HG03095 (cell line): ENCODE measurements at regions not wholly inside any gene's neighbourhood (a gene's known extent, or its start where the extent isn't known, plus 50 kb on each side); places are given as distances from the start of the nearest gene placed in this dataset.

ENCODE experiments used
- ATAC-seq: cut with Tn5 transposase; IDR thresholded peaks from one replicate; pipeline ENCODE4 v1.9.1; 2021; ENCODE audit warnings: moderate library complexity; ENCODE audit not compliant: unreplicated experiment

DNA sequence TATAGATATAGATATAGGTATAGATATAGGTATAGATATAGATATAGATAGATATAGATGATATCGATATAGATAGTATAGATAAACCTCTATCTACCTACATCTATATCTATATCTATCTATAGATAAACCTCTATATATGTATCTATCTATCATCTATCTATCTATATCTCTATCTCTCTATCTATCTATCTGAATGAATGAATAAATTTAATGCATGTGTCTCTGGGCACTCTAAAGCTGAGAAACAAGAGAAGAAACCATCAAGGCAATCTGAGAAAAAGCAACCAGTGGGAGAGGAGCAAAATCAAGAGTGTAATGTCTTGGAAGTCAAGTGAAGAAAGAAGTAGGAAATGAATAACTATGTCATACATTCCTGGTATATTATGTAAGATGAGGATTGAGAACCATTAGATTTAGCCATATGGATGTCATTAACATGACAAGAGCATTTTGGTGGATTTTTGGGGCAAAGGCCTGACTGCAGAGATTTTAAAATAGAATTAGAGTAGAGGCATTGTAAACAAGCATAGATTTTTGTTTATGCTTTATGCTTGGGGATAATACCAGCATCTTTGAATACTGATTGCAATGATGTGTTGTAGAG, 1262.7 kb upstream of the MIR17HG start:
- ATAC-seq, result no peak

DNA sequence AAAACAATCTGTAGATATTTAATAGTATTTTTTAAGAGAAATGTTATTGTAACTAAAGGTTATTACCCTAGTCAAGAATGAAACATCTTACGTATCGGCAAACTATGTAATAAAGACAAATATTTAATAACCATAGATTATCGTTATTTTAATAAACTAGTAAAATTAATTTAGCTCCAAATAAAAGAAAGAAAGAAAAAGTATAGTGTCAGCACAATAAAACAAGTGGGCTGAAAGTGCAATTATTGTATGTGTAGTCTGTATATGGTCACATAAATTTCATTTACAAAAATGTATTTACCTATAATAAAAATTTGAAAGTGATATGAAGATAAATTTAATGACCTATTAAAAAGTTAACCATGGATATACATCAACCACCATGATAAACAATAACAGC, 1258.4 kb upstream of the MIR17HG start:
- no peak for ATAC-seq

DNA sequence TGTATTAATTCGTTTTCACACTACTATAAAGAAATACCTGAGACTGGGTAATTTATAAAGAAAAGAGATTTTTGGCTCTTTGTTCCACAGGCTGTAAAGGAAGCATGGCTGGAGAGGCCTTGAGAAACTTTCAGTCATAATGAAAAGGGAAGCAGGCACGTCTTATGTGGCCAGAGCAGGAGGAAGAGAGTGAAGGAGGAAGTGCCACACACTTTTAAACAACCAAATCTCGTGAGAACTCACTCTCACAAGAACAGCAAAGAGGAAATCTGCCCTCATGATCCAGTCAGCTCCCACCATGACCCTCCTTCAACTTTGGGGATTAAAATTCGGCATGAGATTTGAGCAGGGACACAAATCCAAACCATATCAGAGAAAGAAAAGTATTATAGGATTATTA, 1255.9 kb upstream of the MIR17HG start:
- no peak for ATAC-seq

DNA sequence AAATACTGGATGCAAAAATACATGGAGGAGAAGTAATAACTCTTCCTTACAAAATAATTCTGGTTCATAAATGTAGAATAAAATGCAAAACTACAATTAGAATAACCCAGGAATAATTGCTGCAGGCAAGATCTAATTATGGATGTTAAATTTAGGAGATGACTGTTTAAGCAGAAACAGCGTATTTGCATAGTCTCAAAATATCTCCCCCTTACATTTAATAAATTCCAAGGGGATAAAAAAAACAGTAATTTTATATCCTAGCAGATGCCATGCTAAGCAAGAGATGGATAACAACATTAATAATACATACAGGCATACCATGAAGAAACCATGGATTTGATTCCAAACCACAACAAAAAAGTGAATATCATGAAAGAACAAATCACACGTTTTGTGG, 1253.1 kb upstream of the MIR17HG start:
- ATAC-seq, result no peak

DNA sequence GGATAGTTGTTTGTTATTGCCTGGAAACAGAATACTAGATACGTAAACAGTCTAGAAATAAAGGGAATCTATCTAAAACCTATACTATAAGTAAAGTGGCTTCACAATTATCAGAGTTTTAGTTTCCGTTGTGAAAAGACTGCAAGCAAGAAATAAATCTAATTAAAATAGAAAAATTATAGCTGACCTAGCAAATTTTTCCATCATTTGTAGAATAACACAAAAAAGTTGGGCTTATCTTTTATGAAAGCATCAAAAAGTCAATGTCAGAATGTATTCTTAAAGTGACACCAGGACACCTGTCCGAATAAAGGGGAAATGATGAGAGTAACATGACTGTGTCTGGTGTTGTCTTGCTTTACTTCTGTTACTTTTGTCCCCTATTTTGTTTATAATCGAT, 1248.9 kb upstream of the MIR17HG start:
- no peak for ATAC-seq

DNA sequence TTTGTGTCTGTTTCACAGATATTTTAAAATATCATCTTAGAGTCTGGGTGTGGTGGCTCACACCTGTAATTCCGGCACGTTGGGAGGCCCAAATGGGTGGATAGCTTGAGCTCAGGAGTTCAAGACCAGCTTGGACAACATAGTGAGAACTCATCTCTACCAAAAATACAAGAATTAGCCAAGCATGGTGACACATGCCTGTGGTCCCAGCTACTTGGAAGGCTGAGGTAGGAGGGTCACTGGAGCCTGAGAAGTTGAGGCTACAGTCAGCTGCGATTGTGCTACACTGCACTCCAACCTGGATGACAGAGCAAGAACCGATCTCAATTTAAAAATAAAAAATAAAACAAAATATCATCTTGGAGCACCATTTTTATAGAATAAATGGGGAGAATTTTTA, 1247.6 kb upstream of the MIR17HG start:
- no peak for ATAC-seq

DNA sequence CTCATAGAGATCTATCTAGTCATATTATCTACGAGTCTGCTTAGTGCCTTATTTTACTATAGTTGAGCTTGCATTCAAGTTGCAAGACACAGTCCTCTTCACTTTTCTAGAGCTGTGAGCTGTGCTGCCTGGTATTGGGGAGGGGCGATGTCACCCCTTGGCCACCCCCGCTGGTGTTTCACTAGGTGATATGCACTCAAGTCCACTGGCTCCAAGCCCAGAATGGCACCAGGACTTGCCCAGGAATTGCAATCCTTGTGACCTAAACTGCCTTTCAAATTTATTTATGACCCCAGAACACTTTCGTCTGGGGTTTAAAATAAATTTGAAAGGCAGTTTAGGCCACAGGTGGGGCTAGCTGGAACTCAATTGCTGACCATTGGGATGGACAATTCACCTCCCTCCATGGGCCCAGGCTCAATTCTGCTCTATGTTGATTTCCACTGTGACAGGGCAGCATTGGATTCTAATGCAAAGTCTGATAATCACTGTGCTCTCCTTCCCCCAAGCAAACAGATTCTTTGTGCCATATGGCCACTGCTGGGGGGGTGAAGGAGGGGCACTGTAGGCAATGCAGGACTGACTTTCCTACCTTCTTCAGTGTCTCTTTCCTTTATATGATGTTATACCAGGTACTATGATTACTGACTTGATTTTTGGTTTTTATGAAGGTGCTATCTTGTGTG, 1244.2 kb upstream of the MIR17HG start:
- no peak for ATAC-seq

DNA sequence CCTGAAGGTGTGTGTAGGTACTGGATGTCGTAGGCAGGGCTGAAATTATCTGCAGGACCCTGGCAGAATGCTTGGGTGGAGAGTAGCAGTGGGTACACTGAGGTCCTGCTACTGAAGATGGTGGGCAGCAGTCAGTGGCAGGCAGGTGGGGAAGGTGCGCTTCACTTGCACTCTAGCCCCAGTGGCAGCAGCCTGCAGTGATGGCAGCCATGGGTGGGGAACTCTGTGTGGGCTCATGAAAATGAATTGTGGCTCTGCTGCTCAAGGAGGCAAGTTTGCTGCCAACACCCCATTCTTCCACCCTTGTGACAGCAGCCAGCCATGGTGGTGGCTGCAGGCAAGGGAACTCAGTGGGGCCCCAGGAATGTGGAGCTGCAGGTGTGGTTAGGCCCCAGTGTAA, 1242.7 kb upstream of the MIR17HG start:
- no peak for ATAC-seq

DNA sequence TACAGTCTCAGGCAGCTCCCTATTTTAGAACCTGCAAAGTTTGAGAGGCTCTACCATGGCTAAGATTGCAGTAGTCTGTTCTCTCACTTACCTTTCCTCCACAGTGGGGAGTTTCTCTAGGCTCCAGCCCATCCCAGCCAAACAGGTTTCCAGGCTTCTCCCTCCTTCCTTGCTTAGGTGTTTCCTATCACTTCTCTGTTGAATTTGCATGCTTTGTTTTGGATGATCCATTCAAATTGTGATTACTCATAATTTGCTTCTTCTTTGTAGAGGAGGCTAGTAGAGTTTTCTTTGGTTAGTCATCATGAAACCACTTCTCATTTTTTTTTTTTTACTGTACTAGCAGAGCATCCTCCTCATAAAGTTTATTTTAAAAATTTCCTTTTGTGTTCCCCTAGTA, 1242.2 kb upstream of the MIR17HG start:
- no peak for ATAC-seq

DNA sequence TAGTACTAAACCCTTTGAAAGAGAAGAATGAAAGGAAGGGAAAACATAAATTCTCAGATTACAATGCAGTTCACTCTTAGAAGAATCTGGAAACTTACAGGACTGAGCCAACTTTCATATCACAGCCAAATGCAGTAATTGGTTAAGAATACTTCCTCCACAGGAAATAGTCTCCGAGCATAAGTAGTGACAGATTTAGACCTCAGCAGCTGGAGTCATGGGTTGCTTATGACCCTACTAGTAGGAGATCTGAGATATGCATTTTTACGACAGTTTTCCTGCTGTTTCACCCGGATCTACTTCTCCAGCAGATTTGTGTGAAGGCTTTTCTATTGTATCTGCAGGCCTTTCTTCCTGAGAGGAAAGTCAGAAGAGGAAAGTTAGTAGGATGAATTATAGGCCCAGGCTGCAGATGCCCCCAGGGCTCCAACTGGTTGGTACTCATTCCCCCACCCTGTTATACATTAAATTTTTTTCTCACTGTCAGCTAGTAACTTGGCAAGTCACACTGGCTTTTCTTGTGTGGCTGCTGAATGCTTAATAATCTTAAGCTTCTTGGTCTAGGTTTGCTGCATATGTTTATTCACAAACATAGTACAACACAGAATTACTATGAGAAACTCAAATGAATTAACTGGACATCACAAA, 1241.5 kb upstream of the MIR17HG start:
- ATAC-seq, result no peak

DNA sequence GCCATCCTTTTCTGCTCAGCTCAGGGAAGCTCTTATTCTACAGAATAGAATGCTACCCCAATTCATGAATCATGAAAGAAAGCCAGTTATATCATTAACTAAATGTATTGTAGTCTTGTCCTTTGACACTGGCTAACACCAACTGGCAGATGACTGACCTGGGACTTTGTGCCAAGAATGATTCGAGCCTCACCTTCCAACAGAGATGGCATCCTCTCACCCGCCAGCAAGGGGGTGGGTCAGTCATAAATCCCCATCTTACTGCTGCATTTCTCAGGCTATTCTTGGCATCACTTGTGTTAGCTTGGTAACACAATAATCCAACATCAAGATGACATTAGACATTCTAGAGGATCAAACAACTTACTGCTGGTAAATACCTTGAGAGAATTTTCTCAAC, 1239.8 kb upstream of the MIR17HG start:
- no peak for ATAC-seq

DNA sequence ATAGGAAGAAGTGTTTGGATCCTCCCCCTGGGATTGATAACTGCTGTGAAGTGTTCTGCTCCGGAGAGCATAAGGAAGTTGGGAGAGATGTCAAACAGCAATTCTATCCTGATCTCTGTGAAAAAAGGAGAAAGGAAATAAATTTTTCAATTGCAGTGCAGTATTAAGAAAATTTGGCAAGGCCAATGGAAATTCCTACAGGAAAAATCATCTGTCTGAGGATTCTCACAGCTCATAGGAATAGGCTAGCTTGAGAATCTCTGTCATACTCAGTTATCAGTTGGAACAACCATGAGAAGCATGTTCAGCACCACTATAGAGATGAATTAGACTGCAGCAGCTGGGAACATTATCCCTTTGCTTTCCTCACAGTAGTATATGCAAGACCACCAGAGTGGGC, 1238.9 kb upstream of the MIR17HG start:
- ATAC-seq, result no peak

DNA sequence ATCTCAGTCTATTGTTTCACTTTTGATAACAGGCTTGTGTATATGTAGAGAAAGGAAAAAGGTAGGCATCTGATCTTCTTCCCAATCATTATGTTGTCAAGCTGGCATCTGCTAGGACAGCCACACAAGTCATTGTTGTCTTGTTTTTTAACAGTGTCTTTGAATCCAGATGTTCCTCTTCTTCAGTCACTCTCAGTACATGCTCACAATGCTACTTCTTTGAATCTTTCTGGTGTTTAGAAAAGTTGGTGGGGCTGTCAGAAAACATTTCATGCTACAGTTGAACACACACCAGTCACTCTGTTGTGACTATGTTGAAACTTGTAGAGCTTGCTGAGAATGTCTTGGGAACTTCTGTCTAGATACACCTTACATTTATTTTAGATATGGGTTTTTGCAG, 1231.4 kb upstream of the MIR17HG start:
- no peak for ATAC-seq

DNA sequence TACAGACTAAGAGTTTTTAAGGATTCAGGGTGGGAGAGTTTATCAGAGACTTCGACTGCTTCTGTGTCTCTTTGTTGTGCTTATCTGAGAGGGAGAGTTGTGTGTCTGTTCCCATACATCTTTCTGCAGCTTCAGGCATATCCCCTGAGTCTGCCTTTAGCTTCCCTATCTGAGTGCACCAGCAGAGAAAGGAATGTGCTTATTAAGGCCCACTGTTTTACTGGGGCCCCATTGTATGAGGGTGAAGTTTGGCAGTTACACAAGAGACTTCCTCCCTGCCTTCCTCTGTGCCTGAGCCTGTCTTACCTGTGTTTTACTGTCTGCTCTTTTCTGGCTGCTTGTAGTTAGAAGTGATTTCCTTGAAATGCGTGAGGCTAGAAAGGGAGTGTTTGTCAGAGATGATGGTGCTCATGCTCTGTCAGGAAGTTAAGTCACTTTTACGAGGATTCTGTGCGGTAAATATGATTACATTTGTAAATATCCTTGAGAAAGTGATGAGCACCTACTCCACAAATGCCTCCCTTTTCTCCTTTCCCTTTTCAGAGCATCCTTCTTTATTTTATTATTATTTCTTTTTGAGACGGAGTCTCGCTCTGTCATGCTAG, 1228.9 kb upstream of the MIR17HG start:
- ATAC-seq, result no peak

DNA sequence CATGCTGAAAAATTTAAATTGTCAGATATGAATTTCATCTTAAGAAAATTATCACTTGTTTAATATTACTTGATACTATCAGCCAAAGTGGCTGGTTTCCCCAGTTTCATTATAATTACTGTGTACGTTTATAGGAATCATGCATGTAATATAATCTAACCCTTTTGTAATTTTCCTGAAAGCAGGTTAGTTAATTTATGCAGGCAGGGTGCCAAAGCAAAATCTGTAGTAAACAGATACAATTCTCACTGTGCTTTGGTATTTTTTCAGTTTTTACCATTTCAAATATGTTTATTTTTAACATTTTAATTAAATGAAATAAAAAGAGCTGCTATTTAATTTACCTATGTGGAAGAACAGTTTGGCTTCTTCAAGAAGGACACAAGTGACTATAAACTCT, 1227.5 kb upstream of the MIR17HG start:
- no peak for ATAC-seq

DNA sequence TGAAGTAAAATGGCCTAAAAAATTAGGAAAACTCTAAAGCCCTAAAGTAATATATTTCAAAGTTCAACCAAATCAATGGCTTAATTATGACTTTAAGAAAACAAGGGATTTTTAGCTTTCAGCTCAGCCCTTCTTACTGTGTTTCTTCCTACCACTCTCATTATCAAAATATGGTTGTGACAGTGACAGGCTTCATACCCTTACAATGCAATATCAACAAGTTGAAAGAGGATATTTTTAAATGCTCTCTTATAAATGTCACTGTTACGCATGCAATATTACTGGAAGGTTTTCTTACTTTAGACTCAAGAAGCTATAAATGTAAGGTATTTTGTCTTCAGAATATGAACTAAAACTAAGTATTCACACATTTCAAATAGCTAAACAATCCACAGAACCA, 1225.7 kb upstream of the MIR17HG start:
- ATAC-seq, result no peak

DNA sequence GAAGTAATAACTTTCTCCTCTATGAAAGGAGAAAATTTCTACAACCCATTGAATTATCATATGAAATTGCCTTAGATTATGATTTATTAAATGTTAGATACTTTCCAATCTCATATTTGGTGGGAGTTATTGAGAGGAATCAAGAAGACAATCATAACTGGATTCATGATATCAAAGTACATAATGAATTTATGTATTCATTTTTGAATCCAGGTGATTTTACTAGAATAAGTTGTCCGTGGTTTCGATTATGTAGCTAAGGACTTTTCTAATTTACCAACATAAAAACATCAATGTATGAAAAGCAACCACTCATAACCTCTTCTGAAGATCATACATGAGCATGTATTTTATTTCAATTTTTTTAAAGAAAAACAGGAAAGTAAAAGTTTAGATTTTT, 1225.0 kb upstream of the MIR17HG start:
- no peak for ATAC-seq

DNA sequence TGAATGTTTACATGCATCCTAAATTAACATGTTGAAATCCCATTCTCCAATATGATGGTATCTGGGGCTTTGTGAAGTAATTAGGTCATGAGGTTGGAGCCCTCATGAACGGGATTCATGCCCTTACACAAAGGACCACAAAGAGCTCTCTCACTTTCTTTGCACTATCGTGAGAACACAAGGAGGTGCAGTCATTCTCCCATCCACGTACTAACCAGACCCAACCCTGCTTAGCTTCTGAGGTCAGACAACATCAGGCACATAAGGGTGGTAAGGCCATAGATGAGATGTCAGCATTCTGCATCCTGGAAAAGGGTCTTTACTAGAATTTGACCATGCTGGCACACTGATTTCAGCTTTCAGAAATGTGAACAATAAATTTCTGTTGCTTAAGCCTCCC, 1211.9 kb upstream of the MIR17HG start:
- no peak for ATAC-seq

DNA sequence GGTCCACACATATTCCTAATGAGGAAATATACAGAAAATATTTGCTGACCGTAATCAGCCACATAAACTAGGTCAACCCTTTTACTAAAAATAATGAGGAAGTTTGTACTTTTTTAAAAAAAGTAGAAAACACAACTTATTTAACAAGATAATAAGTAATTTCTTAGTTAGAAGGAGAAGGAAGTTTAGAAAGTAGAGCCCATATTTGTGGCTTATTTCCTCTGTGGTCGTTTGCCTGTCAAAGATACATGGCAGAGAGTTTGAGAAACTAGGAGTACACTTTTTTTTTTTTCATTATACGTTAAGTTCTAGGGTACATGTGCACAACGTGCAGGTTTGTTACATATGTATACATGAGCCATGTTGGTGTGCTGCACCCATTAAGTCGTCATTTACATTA, 1205.2 kb upstream of the MIR17HG start:
- ATAC-seq, result no peak

DNA sequence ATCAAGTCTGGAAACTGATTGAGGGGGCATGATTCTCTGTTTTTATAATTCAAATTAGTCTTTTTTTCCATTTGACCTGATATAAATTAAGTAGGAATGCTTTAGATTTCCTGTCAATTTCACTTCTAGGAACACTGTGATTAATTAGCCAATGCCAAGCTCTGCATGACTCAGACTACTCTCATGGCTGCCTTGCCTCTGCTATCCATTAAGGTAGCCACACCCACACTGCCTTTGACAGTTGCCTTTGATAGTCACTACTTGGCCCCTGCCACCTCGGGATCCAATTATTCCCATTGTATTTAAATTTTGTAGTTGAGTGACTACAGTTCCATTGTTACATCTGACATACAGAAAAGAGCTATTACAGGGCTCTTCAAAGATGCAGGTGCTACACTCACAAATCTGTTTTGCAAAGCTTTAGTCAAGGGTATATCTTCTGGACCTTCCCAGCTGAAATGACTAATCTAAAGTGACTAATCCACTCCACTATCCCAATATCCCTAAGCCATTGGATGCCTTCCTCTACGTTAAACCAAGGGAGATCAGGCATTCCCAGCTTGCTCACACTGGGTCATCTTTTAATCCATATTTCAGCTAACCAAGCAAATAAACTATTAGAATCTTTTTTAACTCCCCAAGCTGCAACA, 1193.1 kb upstream of the MIR17HG start:
- no peak for ATAC-seq

DNA sequence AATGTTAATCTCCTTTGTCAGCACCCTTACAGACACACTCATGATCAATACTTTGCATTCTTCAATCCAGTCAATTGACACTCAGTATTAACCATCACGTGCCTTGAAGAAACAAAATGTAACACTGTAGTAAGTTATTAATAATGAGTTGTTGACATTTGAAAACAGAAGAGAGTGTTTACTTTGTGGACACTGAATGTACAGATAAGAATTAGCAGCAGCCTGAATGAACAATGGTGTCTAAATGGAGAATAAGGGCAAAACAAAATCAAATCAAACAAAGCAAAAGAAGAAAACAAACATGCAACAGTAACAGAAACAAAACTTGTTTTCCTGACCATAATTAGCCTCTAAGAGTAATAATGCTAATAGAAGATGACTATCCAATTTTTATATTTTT, 1191.1 kb upstream of the MIR17HG start:
- no peak for ATAC-seq

DNA sequence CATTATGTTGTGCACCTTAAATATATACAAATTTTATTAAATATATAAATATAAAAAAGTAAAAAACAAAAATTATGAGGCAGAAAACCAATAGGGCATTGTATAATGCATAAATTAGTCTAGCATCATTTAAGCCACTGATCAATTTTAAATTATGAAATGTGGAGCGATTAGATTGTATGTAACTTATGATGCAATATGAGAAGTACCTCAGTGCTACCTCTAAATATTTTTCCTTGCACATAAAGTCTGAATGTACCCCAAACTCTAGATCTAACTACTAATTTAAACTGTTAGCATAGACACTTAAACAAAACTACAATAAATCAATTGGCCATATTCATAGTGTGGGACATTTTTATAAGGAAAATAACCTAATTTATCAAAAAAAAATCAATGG, 1178.5 kb upstream of the MIR17HG start:
- no peak for ATAC-seq
